HG02852 (cell line): ENCODE measurements at regions not wholly inside any gene's neighbourhood (a gene's known extent, or its start where the extent isn't known, plus 50 kb on each side); places are given as distances from the start of the nearest gene placed in this dataset.

ENCODE experiments used
- ATAC-seq: cut with Tn5 transposase; IDR thresholded peaks from one replicate; pipeline ENCODE4 v1.9.1; 2021; ENCODE audit warnings: mild to moderate bottlenecking, moderate library complexity; ENCODE audit not compliant: unreplicated experiment

GRCh38 chr13:111533900-111534683 lies 213.7 kb downstream of the TEX29 start:
- no peak for ATAC-seq

DNA sequence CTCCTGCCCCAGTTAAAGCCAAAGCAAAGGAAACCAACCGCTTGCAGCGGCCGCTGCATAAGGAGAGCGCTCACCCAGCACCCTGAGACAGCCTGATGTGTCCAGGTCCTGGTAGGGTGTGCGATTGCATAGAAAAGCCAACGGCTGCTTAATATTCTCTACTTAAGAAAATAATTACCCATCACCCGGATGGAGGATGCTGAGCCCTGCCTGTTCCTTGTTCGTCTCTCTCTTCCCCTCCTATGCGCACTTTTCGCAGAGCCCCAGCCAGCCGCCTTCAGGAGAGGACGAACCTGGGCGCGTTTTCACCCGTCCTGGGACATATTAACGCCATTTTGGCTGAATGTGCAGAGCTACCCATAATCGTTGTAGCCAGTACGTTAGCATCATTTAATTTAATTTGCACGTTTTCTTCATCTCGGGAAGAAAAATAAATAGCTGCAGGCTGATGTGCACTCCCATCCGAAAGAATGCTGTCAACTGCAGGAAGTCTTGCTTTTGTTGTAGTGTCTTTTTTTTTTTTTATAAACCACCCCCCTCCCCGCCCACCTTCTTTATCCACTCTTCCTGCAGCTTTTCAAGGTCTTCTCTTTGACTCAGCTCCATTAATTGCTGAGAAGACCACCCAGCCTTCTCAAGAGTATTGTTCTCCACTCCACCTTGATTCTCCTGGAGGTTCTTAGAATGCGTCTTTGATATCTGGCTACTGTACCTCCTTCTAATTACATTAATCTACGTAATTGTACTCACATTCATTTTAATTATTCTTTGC lies 214.5 kb downstream of the TEX29 start:
- no peak for ATAC-seq

- ATAC-seq: no peak
These were observed 215.0 kb downstream of the TEX29 start for GRCh38 chr13:111535523-111535811.

DNA sequence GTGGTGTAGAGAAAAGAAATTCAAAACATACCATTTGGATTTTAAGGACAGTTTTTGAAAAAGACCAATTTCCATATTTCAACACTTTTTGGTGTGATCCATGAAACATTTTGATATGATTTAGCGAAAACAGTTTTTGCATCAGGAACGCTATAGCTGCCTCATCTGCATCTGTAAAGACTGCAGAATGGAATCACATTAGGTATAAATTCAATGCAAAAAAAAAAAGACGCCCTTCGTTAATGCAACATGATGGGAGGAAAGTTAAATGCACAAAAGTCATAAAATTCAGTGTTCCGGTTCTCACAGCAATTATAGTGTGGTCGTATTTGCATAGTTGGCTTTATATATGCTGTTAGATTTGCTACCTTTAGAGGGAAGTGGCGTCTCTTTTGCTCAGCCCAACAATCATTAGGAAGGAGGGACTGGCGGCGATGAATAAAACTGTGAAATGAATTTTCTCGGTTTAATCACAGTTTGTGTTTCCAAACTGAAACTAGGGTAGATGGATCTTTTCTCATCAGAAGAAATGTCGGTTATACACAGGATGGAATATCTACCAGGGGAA lies 215.7 kb downstream of the TEX29 start:
- ATAC-seq: no peak

DNA sequence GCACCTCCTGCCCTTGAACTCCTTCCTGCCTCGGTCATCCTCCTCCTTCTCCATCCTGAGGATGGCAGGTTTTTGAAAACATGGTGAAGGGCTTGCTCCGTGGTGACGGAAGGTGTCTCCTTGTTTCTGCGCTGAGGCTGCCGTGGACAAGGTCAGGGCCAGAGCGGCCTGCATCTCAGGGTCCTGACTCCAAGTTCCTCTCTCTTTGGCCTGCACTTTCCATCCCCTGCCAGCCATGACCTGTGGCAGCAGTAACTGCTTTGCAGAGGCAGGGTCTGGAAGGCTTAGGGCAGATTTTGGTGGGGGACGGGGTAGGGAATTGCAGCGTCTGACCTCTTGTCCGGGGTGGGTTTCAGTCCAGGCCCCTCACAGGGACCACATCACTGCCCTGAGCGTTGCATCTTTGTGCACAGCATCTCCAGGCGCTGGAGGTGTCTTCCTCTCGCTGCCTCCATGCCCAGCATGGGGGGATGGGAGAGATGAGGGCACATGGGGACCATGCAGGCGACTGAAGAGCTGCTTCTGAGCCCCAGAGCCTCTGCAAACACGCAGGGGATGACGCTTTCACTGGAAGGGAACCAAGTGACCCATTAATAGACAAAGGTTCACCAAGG lies 216.8 kb downstream of the TEX29 start:
- no peak for ATAC-seq

DNA sequence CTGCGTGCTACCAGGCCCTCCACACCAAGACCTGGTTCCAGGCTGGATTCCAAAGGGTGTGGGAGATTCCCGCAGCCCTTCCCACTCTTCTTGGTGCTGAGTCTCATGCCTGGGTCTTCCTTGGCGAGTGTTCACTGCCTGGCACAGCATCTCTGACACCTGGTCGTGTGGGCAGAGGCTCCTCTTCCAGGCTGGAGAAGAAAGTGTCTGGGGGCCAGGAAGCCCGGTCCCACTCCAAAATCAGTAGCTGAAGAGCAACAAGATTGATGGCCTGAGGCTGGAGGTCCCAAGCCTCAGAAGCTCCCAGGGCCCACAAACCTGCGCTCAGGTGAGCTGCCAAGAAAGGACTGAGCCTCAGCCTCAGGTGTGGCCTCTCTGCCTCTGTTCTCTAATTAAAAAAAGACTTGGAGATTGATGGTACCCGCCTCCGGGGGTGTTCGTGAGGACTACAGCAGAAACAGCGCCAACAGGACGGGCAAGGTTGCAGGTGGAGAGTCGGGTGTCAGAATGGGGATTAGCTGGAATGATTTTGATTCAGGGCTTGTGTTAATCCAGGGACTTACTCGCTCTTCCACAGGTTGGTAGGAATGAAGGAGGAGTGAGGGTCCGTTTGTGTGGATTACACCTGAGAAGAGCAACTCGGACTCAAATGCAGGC lies 217.5 kb downstream of the TEX29 start:
- ATAC-seq: no peak

- no peak for ATAC-seq
These were observed 218.8 kb downstream of the TEX29 start for GRCh38 chr13:111539252-111539651.

GRCh38 chr13:111539791-111540446 lies 219.5 kb downstream of the TEX29 start:
- no peak for ATAC-seq

GRCh38 chr13:111540486-111540885 lies 220.0 kb downstream of the TEX29 start:
- ATAC-seq: no peak

- no peak for ATAC-seq
These were observed 220.9 kb downstream of the TEX29 start for GRCh38 chr13:111541345-111541744.

GRCh38 chr13:111541752-111542529 lies 221.5 kb downstream of the TEX29 start:
- ATAC-seq: no peak

DNA sequence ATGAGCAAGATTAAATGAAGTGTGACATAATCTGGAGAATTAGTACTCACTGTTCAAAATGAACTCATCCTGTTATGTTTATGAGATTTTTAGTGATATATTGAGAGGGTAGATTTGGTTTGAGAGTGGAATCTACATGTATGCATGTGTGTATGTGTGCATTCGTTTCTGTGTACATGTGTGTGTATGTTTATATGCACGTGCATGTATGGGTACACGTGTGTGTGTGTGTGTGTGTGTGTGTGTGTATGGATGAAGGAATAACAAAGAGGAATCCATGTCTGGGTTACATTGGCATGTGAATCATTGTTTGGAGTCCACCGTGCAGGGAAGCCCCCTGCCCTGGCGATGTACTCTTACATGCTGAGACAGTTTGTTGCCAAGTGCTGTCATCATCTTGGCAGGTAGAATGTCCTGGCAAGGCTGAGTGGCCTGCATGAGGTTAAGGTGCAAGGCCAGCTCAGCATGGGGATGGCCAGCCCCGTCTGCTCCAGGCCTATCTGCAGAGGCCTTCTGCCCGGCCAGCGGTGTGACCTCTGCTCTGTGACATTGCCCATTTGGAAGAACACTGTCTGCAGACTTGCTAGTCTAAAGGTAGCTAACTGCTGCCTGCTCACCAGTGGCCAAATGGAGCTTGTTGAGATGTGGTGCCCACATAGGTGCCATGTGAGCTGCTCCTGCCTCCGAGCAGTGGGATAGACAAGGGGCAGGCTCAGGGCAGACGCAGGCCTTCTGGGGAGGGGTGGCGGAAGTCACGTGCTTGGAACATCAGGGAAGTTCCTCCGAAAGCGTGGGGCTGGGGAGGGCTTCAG lies 222.3 kb downstream of the TEX29 start:
- no peak for ATAC-seq

DNA sequence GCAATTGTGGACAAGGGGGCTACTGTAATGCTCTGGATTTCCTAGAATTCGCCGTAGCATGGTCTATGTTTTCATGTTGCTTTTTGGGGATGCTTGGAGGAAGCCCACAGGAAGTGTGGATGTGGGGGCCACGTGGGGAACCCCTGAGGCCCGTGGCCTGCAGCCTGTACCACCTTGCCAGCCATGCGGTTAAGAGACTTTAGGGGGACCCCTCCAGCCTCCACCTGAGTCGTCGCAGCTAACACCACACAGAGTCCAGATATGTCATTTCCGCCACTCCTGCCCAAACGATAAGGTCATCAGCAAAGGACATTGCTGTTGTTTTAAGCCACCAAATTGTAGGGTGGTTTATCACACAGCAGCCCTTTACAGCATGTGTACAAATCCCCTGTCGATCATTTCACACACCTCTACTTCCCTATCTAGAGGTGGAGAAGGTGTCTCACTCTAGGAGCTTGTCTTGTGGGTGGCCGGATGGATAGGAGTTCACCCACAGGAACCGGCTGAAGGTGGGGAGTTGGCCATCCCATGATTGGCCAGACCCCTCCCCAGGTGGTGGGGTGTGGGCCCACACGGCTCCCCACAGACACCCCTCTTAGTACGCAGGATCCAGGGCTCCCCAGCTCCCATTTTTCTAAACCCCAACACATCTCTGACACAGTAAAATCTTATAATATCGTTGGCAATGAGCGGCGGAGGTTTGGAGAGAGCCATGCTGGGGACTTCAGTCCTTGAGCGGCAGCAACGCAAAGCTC lies 226.7 kb downstream of the TEX29 start:
- no peak for ATAC-seq

- no peak for ATAC-seq
These were observed 227.4 kb downstream of the TEX29 start for GRCh38 chr13:111547726-111548273.

GRCh38 chr13:111548301-111548700 lies 227.9 kb downstream of the TEX29 start:
- ATAC-seq: no peak

GRCh38 chr13:111548805-111549204 lies 228.4 kb downstream of the TEX29 start:
- ATAC-seq: no peak

DNA sequence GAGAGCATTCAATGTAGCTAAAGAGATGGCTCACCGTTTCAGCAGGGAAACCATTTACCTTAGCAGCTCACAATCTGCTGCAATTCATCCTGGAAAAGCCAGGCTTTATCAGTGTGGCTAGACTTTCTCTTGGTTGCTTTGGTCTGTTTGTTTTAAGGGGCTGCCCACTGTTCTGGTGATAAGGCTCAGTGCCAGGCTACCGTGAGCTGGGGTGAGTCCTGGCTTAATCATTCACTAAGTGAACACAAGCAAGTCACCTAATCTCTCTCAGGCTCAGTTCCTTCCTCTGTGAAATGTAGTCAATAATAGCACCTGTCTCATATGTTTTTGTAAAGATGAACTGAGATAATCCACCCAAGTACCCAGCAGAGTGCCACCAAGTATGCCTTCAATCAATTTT lies 229.0 kb downstream of the TEX29 start:
- ATAC-seq: no peak

DNA sequence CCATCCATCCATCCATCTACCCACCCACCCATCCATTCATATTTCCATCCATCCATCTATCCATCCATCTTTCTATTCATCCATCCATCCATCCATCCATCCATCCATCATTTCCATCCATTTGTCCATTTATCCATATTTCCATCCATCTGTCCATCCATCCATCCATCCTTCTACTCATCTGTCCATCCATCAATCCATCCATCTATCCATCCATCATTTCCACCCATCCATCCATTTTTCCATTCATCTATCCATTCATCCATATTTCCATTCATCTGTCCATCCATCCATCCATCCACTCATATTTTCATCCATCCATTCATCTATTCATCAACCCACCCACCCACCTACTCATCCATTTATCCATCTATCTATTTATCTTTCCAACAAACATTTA lies 229.6 kb downstream of the TEX29 start:
- no peak for ATAC-seq
